GM18861 (cell line): ENCODE measurements at regions not wholly inside any gene's neighbourhood (a gene's known extent, or its start where the extent isn't known, plus 50 kb on each side); places are given as distances from the start of the nearest gene placed in this dataset.

ENCODE experiments used
- ATAC-seq: cut with Tn5 transposase; IDR thresholded peaks from one replicate; pipeline ENCODE4 v1.9.1; 2021; ENCODE audit not compliant: unreplicated experiment

DNA sequence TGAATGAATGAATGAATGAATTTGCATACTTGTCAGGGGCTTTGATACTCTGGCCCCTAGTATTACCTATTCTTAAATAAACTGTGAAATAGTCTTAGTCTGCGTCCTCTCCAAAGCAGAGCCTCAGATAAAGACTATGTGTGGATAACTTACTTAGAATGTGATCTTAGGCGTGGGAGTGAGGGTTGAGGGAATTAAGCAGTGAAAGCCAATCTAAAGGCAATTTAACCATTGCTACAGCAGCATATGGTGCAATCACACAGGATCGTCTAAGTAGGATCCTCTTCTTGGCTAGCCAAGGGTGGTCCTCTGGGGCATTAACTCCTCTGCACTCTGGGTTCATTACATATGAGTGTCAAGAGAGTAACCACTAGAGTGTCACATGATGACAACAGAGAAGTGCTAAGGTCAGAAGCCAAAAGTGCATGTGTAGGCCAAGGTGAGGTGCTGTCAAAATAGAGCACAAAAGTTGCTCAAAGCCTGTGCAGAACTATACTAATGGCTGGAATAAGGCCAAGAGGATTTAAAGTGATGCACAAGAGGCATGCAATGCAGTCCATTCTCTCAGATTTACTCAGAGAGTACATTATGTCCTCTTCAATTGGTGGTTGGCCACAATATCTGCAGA is 274.4 kb upstream of the SEMA6A start:
- no peak for ATAC-seq

GRCh38 chr5:116847960-116848359 is 273.3 kb upstream of the SEMA6A start:
- no peak for ATAC-seq

DNA sequence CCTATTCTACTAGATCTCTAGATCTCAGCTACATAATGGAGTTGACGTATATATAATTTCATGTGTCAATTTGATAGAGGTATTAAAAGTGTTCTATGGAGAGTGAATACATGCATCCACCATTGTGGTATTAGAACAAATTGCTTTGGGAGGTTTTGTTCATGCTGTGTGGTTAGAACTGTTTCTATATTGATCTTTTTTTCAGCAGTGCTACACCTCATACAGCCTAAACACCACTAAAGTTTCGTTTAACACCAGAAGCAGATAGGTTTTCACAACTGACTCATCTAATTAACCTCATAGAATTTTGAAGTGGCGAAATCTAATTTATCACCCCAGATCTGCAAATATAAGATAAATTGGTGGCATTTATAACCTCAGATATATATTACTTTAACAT is 269.4 kb upstream of the SEMA6A start:
- no peak for ATAC-seq

GRCh38 chr5:116842514-116842961 is 267.9 kb upstream of the SEMA6A start:
- no peak for ATAC-seq

GRCh38 chr5:116841734-116842133 is 267.1 kb upstream of the SEMA6A start:
- ATAC-seq: no peak

- no peak for ATAC-seq
Observed at GRCh38 chr5:116838011-116838536, 263.5 kb upstream of the SEMA6A start.

- ATAC-seq: no peak
Observed at GRCh38 chr5:116834796-116835515, 260.3 kb upstream of the SEMA6A start.

DNA sequence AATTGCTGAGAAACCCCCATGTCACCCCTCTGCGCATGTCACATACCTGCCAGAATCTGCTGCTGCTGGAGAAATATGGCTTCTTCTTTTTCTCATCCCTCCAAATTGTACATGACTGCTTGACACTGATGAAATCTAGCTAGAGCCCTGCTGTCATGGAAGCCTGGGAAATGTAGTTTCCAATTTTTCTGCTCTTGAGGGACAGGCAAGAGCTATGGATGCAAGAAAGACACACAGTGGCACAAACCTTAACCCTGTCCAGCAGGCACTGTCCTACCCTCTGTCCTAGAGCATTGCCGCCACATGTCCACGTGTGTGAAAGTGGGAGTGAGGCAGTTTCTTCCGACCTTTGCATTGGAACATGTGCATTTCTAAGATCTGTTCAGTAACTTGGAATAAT is 255.5 kb upstream of the SEMA6A start:
- no peak for ATAC-seq

DNA sequence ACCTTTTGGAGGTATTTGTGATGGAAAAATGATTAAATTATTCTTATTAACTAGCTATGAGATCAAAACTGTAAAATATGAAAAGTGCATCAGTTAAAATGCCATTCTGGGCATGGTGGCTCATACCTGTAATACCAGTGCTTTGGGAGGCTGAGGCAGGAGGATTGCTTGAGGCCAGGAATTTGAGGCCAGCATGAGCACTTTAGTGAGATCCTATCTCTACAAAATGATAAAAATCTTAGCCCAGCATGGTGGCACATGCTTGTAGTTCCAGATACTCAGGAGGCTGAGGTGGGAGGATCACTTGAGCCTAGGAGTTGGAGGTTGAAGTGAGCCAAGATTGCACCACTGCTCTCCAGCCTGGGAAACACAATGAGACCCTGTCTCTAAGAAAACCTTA is 252.5 kb upstream of the SEMA6A start:
- ATAC-seq: no peak

GRCh38 chr5:116825486-116825885 is 250.9 kb upstream of the SEMA6A start:
- no peak for ATAC-seq

DNA sequence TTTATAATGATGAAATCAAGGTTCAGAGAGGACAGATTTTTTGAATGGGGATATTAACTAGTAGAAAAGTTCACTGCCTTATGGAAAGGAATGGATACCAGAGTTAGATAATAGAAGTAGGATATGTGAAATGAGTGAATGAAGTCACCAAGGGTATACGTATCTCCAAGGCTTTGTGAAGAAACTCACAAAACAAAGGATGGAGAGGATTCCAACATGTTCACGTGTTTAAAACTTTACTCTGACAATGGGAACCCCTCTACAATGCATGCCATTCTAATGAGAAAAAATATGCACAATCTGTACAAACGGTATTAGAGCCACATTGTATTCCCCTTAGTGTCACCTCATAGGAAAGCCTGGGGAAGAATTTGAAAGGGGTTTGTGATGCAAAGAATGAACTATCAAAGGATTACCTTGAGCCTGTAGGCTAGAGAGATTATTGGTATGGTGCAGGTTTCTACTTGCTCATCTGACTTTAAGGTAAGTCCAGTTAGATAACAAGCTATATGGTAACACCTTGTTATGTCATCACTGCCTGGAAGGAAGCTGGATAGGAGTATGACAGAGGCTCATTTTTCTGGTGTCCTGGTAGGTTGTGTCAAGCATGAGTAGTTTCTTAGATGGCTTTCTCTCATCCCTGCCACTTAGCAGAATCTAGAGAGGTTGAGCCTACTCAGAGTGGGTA is 250.3 kb upstream of the SEMA6A start:
- no peak for ATAC-seq

DNA sequence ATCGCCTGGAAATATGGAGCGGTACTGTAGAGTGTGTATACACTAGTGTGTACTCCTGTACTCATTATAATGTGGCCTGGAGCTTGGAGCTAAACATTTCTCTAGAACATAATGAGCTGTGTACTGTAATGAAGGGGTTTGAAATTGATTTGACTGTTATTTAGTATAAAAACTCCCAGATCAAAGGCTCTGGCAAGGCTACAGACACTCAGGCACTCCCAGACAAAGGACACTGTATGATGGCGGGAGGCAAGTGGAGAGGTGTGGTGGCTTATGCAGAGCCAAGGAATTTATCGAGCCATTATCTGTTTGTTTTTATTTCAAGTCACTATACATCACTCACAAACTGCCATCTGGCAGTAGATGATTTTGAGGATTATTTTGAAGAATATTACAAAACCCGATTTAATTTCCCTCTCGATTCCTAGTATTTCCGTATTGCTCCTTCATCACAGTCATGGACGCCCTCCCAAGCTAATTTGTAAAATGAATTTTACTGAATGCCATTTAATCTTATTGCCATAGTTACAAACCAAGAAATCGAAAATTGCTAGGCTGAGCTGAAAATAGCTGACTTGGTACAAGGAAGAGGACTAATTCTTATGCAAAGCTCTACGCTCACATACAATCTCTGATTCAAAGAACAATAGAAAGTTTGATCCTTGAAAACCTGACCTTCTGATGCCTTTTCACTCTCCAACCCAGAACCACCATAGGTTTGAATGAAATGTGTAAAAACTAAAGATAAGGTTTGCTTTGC is 240.2 kb upstream of the SEMA6A start:
- ATAC-seq: no peak

DNA sequence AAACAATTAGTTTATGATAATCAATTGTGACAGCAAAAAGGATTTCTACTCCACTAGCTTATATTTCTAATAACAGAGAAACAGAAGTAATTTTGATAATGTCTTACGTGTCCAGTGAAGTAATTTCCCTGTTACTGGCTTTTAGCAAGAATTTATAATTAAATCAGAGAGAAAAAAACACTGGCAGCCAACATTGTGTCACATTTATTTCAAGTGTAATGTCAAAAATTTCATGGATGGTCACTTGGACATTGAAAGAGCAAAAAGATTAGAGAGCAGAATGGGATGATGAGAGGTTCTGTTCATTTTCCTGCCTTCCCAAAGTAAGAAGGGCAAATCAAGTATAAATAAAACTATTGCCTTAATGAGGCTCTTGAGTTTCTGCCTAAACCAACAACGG is 239.3 kb upstream of the SEMA6A start:
- ATAC-seq: no peak

GRCh38 chr5:116813356-116813755 is 238.7 kb upstream of the SEMA6A start:
- no peak for ATAC-seq

DNA sequence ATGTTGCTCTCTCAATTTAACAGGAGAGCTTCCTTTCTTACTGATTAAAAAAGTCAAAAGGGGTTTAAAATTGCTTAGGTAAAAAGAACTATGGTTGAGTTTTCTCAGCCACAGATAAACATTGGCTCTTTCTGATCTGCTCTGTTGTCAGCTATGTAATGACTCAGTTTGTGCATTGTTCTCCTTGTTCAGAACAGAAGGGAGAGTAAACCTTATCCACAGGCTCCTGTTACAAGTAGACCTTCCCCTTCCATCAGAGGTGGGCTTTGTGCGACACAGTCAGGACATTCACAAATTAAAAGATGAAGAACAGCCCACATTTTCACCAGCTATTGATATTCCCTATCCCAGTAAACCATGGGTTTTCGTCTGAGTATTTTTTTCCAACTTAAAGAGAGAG is 236.3 kb upstream of the SEMA6A start:
- no peak for ATAC-seq

DNA sequence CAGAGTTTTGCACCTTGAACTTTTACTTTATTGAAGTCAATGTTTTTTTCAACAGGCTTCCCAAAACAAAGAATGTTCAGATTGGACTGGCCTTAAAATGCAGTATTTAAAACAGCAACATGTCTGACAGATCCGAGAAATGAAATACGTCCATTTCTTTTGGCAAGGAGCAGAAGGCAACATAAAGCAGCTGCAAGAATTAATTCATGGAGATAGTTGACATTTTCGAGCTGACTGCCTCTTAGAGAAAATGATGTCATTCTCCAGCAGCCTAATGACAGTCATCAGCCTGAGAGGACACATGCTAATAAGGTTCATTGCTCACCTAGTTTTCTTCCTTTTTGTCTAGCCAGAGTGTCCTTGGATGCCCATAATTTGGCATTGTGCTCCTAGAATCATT is 232.2 kb upstream of the SEMA6A start:
- ATAC-seq: no peak

- no peak for ATAC-seq
Observed at GRCh38 chr5:116799401-116799800, 224.8 kb upstream of the SEMA6A start.

DNA sequence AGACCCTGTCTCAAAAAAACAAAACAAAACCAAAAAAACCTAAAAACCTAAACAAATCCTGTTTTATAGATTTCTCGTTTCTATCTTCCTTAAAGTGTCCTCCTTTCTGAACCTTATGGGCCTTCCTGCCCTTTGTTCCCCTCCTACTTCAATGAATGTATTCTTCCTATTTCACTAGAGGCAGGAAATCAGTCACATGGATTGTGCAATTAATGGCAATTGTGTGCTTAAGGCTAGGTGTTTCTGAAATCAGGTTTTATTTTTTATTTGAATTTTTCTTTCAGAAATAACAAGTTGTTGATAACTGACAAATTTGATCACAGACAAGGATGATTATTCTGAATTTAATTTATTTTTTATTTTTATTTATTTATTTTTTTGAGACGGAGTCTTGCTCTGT is 220.6 kb upstream of the SEMA6A start:
- ATAC-seq: no peak

DNA sequence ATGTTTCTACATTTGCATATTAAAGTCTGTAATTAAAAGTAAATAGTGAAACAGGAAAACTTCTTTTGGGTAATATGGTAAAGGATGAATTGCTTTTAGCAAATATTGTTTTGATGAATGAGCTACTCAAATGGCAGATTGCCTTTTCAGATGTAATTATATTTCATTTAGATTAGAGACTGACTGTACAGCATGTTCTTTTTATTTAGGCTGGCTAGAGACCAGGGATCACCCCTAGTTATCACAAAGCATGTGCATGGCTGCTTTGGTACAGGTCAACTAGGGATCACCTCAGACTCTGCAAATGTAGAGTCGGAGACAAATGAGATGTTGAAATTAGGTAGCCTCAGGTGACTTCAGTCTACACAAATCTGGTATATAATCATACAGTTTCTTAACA is 214.9 kb upstream of the SEMA6A start:
- ATAC-seq: no peak

DNA sequence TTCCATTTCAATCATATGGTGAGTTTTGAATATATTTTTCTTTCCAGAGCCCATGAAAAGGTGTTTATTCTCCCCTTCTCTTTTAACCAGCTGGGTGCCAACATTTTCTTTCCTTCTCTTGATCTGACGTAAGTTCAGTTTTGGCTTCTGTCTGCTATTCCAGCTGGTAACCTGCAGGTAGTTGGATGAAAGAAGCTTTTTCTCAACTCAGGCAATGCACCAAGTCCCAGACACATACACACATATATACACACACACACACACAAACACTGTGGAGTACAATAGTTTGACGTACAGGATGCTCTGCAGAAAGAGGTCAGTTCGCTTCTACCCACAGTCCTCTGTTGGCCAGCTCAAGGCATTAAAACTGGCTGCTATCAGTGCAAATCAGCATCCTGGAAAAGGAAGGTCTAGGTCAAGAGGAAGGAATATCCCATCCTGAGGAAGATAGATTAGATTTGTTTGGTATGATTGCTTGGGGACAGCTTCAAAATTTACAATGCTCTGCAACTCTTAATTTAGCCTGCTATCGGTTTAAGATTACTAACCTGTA is 214.3 kb upstream of the SEMA6A start:
- ATAC-seq: no peak

- ATAC-seq: no peak
Observed at GRCh38 chr5:116787570-116787969, 212.9 kb upstream of the SEMA6A start.
